ENCODE measurements at regions not wholly inside any gene's neighbourhood (a gene's known extent, or its start where the extent isn't known, plus 50 kb on each side); places are given as distances from the start of the nearest gene placed in this dataset.

- no peak for TF ChIP-seq ZNF274 (IDR thresholded peaks at IDR 0.05; ENCODE audit: low read depth, low read length)
- TF ChIP-seq YY1 (IDR thresholded peaks at IDR 0.05; ENCODE audit: insufficient read depth, insufficient read length) = no peak
Observed at GRCh38 chr2:118698564-118698963, 148.9 kb downstream of the EN1 start.

All from NT2/D1 (cell line).